ENCODE measurements at regions not wholly inside any gene's neighbourhood (a gene's known extent, or its start where the extent isn't known, plus 50 kb on each side); places are given as distances from the start of the nearest gene placed in this dataset.
"Not testable (repeated sequence)": the region's sequence is repeated elsewhere in the genome, so short reads cannot be mapped to it uniquely, and the experiment has no call there.

GRCh38 chr5:1579389-1579788 lies 55.6 kb upstream of the LPCAT1 start:
- H3K27ac ChIP-seq (ENCODE audit: low read depth in 1 of 3, low read length in 2 of 3); DNase-seq; H3K9me3 ChIP-seq (ENCODE audit: control insufficient read depth in 2 of 2, insufficient read depth in 1 of 2, low read depth in 1 of 2, low read length in 1 of 2); FAIRE-seq; H3K4me1 ChIP-seq (ENCODE audit: control insufficient read depth in 3 of 3, insufficient read depth in 2 of 3, low read depth in 1 of 3, low read length in 2 of 3); H3K27me3 ChIP-seq (ENCODE audit: control insufficient read depth in 3 of 3, insufficient read depth in 3 of 3, low read length in 3 of 3); H3K4me3 ChIP-seq (ENCODE audit: low read depth in 1 of 3, low read length in 3 of 3): not testable (repeated sequence)
- H3K36me3 ChIP-seq (ENCODE audit: control insufficient read depth in 3 of 3, insufficient read depth in 2 of 3, low read depth in 1 of 3, low read length in 3 of 3) = peaks cover 0 to 11% (median 4%) of the 10 kb centered on the region in 3 donors
- WGBS, 3 donors = 91 to 96% (median 93%) methylated on average over 5 of the region's 5 CpGs

GRCh38 chr5:1576851-1577250 lies 53.1 kb upstream of the LPCAT1 start:
- H3K9me3 ChIP-seq (ENCODE audit: control insufficient read depth in 2 of 2, insufficient read depth in 1 of 2, low read depth in 1 of 2, low read length in 1 of 2); H3K27me3 ChIP-seq (ENCODE audit: control insufficient read depth in 3 of 3, insufficient read depth in 3 of 3, low read length in 3 of 3); H3K27ac ChIP-seq (ENCODE audit: low read depth in 1 of 3, low read length in 2 of 3); H3K4me3 ChIP-seq (ENCODE audit: low read depth in 1 of 3, low read length in 3 of 3); H3K4me1 ChIP-seq (ENCODE audit: control insufficient read depth in 3 of 3, insufficient read depth in 2 of 3, low read depth in 1 of 3, low read length in 2 of 3); FAIRE-seq; DNase-seq: not testable (repeated sequence)
- peaks cover 0 to 13% (median 4%) of the 10 kb centered on the region in 3 donors for H3K36me3 ChIP-seq (ENCODE audit: control insufficient read depth in 3 of 3, insufficient read depth in 2 of 3, low read depth in 1 of 3, low read length in 3 of 3)
- WGBS, 3 donors = 89 to 96% (median 91%) methylated on average over 7 of the region's 7 CpGs

- H3K27me3 ChIP-seq (ENCODE audit: control insufficient read depth in 3 of 3, insufficient read depth in 3 of 3, low read length in 3 of 3); H3K9me3 ChIP-seq (ENCODE audit: control insufficient read depth in 2 of 2, insufficient read depth in 1 of 2, low read depth in 1 of 2, low read length in 1 of 2); FAIRE-seq; H3K4me3 ChIP-seq (ENCODE audit: low read depth in 1 of 3, low read length in 3 of 3); DNase-seq; H3K27ac ChIP-seq (ENCODE audit: low read depth in 1 of 3, low read length in 2 of 3); H3K4me1 ChIP-seq (ENCODE audit: control insufficient read depth in 3 of 3, insufficient read depth in 2 of 3, low read depth in 1 of 3, low read length in 2 of 3): not testable (repeated sequence)
- 91 to 96% (median 91%) methylated on average over 21 to 23 of the region's 25 CpGs for WGBS, 3 donors
- peaks cover 0 to 15% (median 4%) of the 10 kb centered on the region in 3 donors for H3K36me3 ChIP-seq (ENCODE audit: control insufficient read depth in 3 of 3, insufficient read depth in 2 of 3, low read depth in 1 of 3, low read length in 3 of 3)
Observed at GRCh38 chr5:1575991-1576714, 52.4 kb upstream of the LPCAT1 start.

GRCh38 chr5:1575491-1575890 lies 51.7 kb upstream of the LPCAT1 start:
- 22 to 51% (median 45%) methylated on average over 5 of the region's 5 CpGs for WGBS, 3 donors
- not testable (repeated sequence) for H3K4me1 ChIP-seq (ENCODE audit: control insufficient read depth in 3 of 3, insufficient read depth in 2 of 3, low read depth in 1 of 3, low read length in 2 of 3); H3K27me3 ChIP-seq (ENCODE audit: control insufficient read depth in 3 of 3, insufficient read depth in 3 of 3, low read length in 3 of 3); FAIRE-seq; H3K4me3 ChIP-seq (ENCODE audit: low read depth in 1 of 3, low read length in 3 of 3); H3K9me3 ChIP-seq (ENCODE audit: control insufficient read depth in 2 of 2, insufficient read depth in 1 of 2, low read depth in 1 of 2, low read length in 1 of 2)
- Histone ChIP-seq H3K36me3 (ENCODE audit: control insufficient read depth in 3 of 3, insufficient read depth in 2 of 3, low read depth in 1 of 3, low read length in 3 of 3) (peaks cover 0 to 21% (median 4%) of the 10 kb centered on the region in 3 donors), H3K27ac (ENCODE audit: low read depth in 1 of 3, low read length in 2 of 3) (peak overlapping the region in 1 of 3 donors; percentile 11)
- DNase-seq = peak in 1 of 2 donors; percentile 15

GRCh38 chr5:1574023-1574318 lies 50.2 kb upstream of the LPCAT1 start:
- H3K4me3 ChIP-seq (ENCODE audit: low read depth in 1 of 3, low read length in 3 of 3); H3K27me3 ChIP-seq (ENCODE audit: control insufficient read depth in 3 of 3, insufficient read depth in 3 of 3, low read length in 3 of 3); H3K4me1 ChIP-seq (ENCODE audit: control insufficient read depth in 3 of 3, insufficient read depth in 2 of 3, low read depth in 1 of 3, low read length in 2 of 3); FAIRE-seq; DNase-seq: not testable (repeated sequence)
- H3K9me3 ChIP-seq (ENCODE audit: control insufficient read depth in 2 of 2, insufficient read depth in 1 of 2, low read depth in 1 of 2, low read length in 1 of 2) = peaks cover 0 to 12% of the 10 kb centered on the region in 2 donors
- 51 to 74% (median 53%) methylated on average over 7 to 8 of the region's 9 CpGs for WGBS, 3 donors
- H3K27ac ChIP-seq (ENCODE audit: low read depth in 1 of 3, low read length in 2 of 3) = peak overlapping the region; percentile 66 to 82 (median 68)
- peaks cover 0 to 26% (median 0%) of the 10 kb centered on the region in 3 donors for H3K36me3 ChIP-seq (ENCODE audit: control insufficient read depth in 3 of 3, insufficient read depth in 2 of 3, low read depth in 1 of 3, low read length in 3 of 3)

GRCh38 chr5:1573217-1574022 lies 49.7 kb upstream of the LPCAT1 start:
- not testable (repeated sequence) for H3K27me3 ChIP-seq (ENCODE audit: control insufficient read depth in 3 of 3, insufficient read depth in 3 of 3, low read length in 3 of 3); FAIRE-seq; H3K4me1 ChIP-seq (ENCODE audit: control insufficient read depth in 3 of 3, insufficient read depth in 2 of 3, low read depth in 1 of 3, low read length in 2 of 3); H3K4me3 ChIP-seq (ENCODE audit: low read depth in 1 of 3, low read length in 3 of 3)
- WGBS, 3 donors = 51 to 68% (median 54%) methylated on average over 14 to 15 of the region's 15 CpGs
- Histone ChIP-seq H3K27ac (ENCODE audit: low read depth in 1 of 3, low read length in 2 of 3) (peak overlapping the region; percentile 68 to 82 (median 70)), H3K9me3 (ENCODE audit: control insufficient read depth in 2 of 2, insufficient read depth in 1 of 2, low read depth in 1 of 2, low read length in 1 of 2) (peaks cover 0 to 12% of the 10 kb centered on the region in 2 donors), H3K36me3 (ENCODE audit: control insufficient read depth in 3 of 3, insufficient read depth in 2 of 3, low read depth in 1 of 3, low read length in 3 of 3) (peaks cover 0 to 26% (median 0%) of the 10 kb centered on the region in 3 donors)
- peak; percentile 46 to 75 for DNase-seq
